Trophoblast cell (in vitro differentiated cells and primary cell): ENCODE measurements at regions not wholly inside any gene's neighbourhood (a gene's known extent, or its start where the extent isn't known, plus 50 kb on each side); places are given as distances from the start of the nearest gene placed in this dataset.

Source experiments
- DNase-seq, 2 donors: peaks; one replicate each; pipeline ENCODE4 v3.0.0-alpha.2; 2016
- H2AFZ ChIP-seq: 2 replicates; pipeline ENCODE4 v1.6.1; 2013; ENCODE audit warnings: low read length, moderate library complexity, mild to moderate bottlenecking; ENCODE audit not compliant: insufficient read depth, poor library complexity
- H2AK5ac ChIP-seq: 2 replicates; pipeline ENCODE4 v1.6.1; 2013; ENCODE audit warnings: mild to moderate bottlenecking, low read length
- H2BK120ac ChIP-seq: 2 replicates; pipeline ENCODE4 v1.6.1; 2013; ENCODE audit warnings: low read length, mild to moderate bottlenecking, moderate library complexity; ENCODE audit not compliant: insufficient read depth, poor library complexity
- H2BK12ac ChIP-seq: 2 replicates; pipeline ENCODE4 v1.6.1; 2013; ENCODE audit warnings: mild to moderate bottlenecking, low read length, moderate library complexity
- H2BK5ac ChIP-seq: 2 replicates; pipeline ENCODE4 v1.6.1; 2013; ENCODE audit warnings: low read length, low read depth, moderate library complexity, mild to moderate bottlenecking; ENCODE audit not compliant: poor library complexity
- H3K14ac ChIP-seq: 2 replicates; pipeline ENCODE4 v1.6.1; 2013; ENCODE audit warnings: mild to moderate bottlenecking, low read length
- H3K18ac ChIP-seq: 2 replicates; pipeline ENCODE4 v1.6.1; 2013; ENCODE audit warnings: mild to moderate bottlenecking, low read length
- H3K23ac ChIP-seq: 2 replicates; pipeline ENCODE4 v1.6.1; 2013; ENCODE audit warnings: low read length
- H3K27ac ChIP-seq: 2 replicates; pipeline ENCODE4 v1.5.1; 2013; ENCODE audit warnings: low read depth, mild to moderate bottlenecking, inconsistent platforms, low read length, moderate library complexity
- H3K27me3 ChIP-seq: 2 replicates; pipeline ENCODE4 v1.6.1; 2013; ENCODE audit warnings: inconsistent platforms, mild to moderate bottlenecking, low read length, moderate library complexity; ENCODE audit not compliant: insufficient read depth
- H3K36me3 ChIP-seq, 2 experiments: 1 replicate in 1 of 2; 2 replicates in 1 of 2; pipeline ENCODE4 v1.6.1; 2013; ENCODE audit warnings: low read length in 2 of 2, mild to moderate bottlenecking in 2 of 2, moderate library complexity in 1 of 2; ENCODE audit not compliant: insufficient read depth in 2 of 2, control insufficient read depth in 1 of 2
- H3K4ac ChIP-seq: 2 replicates; pipeline ENCODE4 v1.6.1; 2013; ENCODE audit warnings: low read depth, mild to moderate bottlenecking, low read length, moderate library complexity
- H3K4me1 ChIP-seq, 2 experiments: 1 replicate in 1 of 2; 2 replicates in 1 of 2; pipeline ENCODE4 v1.6.1; 2013; ENCODE audit warnings: low read length in 2 of 2, mild to moderate bottlenecking in 2 of 2, moderate library complexity in 1 of 2; ENCODE audit not compliant: insufficient read depth in 2 of 2, control insufficient read depth in 1 of 2
- H3K4me2 ChIP-seq: 2 replicates; pipeline ENCODE4 v1.6.1; 2013; ENCODE audit warnings: inconsistent platforms, mild to moderate bottlenecking, low read length, moderate library complexity
- H3K4me3 ChIP-seq: 2 replicates; pipeline ENCODE4 v1.5.1; 2013; ENCODE audit warnings: mild to moderate bottlenecking, low read depth, low read length, inconsistent platforms
- H3K79me1 ChIP-seq: one replicate; pipeline ENCODE4 v1.6.1; 2013; ENCODE audit warnings: low read length
- H3K79me2 ChIP-seq: 2 replicates; pipeline ENCODE4 v1.6.1; 2013; ENCODE audit warnings: low read length, mild to moderate bottlenecking; ENCODE audit not compliant: control insufficient read depth, insufficient read depth, poor library complexity
- H3K9ac ChIP-seq: 2 replicates; pipeline ENCODE4 v1.6.1; 2013; ENCODE audit warnings: mild to moderate bottlenecking, low read length
- H3K9me3 ChIP-seq: 2 replicates; pipeline ENCODE4 v1.6.1; 2013; ENCODE audit warnings: low read depth, mild to moderate bottlenecking, control low read depth, inconsistent platforms, low read length; ENCODE audit not compliant: insufficient read depth
- H4K12ac ChIP-seq: 2 replicates; pipeline ENCODE4 v1.6.1; 2013; ENCODE audit warnings: low read depth, mild to moderate bottlenecking, low read length, moderate library complexity
- H4K8ac ChIP-seq: 2 replicates; pipeline ENCODE4 v1.6.1; 2013; ENCODE audit warnings: low read depth, mild to moderate bottlenecking, low read length, moderate library complexity
- H4K91ac ChIP-seq: one replicate; pipeline ENCODE4 v1.6.1; 2013; ENCODE audit warnings: low read depth, mild to moderate bottlenecking, low read length, moderate library complexity
- WGBS: extraction: QIAGEN DNeasy Blood & Tissue Kit; methylation state at CpG from one replicate; pipeline ENCODE4 v1.1.7; 2013; ENCODE audit warnings: missing lambda C conversion rate; ENCODE audit not compliant: insufficient read length, insufficient coverage; ENCODE audit errors: extremely low coverage; 5-methylcytosine and 5-hydroxymethylcytosine counted together

GRCh38 chrX:84729809-84730208 lies 227.6 kb upstream of the HDX start:
- no peak overlapping the region for H2BK12ac ChIP-seq
- no peak overlapping the region for H3K18ac ChIP-seq
- H3K79me2 ChIP-seq, result no peaks in the 10 kb centered on the region
- peaks cover 2 to 3% of the 10 kb centered on the region in 2 experiments for H3K4me1 ChIP-seq
- no peak overlapping the region for H2BK5ac ChIP-seq
- no CpG with 5 or more reads among the region's 5 CpGs for WGBS
- H2BK120ac ChIP-seq, result no peak overlapping the region
- H3K4me2 ChIP-seq, result no peak overlapping the region
- no peaks in the 10 kb centered on the region for H3K9me3 ChIP-seq
- H3K27ac ChIP-seq, result no peak overlapping the region
- H3K27me3 ChIP-seq, result no peaks in the 10 kb centered on the region
- no peak overlapping the region for H2AFZ ChIP-seq
- H3K9ac ChIP-seq, result no peak overlapping the region
- H2AK5ac ChIP-seq, result no peak overlapping the region
- no peak overlapping the region for H3K23ac ChIP-seq
- no peak overlapping the region for H3K4me3 ChIP-seq
- no peaks in the 10 kb centered on the region for H3K36me3 ChIP-seq
- DNase-seq, result peak; percentile 15 to 74
- H4K91ac ChIP-seq, result no peak overlapping the region
- no peak overlapping the region for H4K12ac ChIP-seq
- H4K8ac ChIP-seq, result no peak overlapping the region
- H3K14ac ChIP-seq, result no peak overlapping the region
- peaks cover 7% of the 10 kb centered on the region for H3K79me1 ChIP-seq
- H3K4ac ChIP-seq, result no peak overlapping the region

- peak overlapping the region; percentile 96 for H2BK5ac ChIP-seq
- no CpG with 5 or more reads among the region's 3 CpGs for WGBS
Measured at GRCh38 chrX:84735025-84735424, 232.8 kb upstream of the HDX start.

GRCh38 chrX:84737471-84737871 lies 235.2 kb upstream of the HDX start:
- Histone ChIP-seq H3K23ac (no peak overlapping the region), H3K4me1 (peaks cover 6 to 7% of the 10 kb centered on the region in 2 experiments), H3K4me2 (no peak overlapping the region), H4K91ac (peak overlapping the region; percentile 68), H4K12ac (no peak overlapping the region), H4K8ac (peak overlapping the region; percentile 23), H3K27ac (peak overlapping the region; percentile 17), H3K14ac (no peak overlapping the region), H3K79me1 (peaks cover 6% of the 10 kb centered on the region), H3K9me3 (no peaks in the 10 kb centered on the region), H3K18ac (no peak overlapping the region), H3K79me2 (no peaks in the 10 kb centered on the region), H3K9ac (no peak overlapping the region), H2BK12ac (no peak overlapping the region), H2BK120ac (peak overlapping the region; percentile 72), H2AFZ (no peak overlapping the region), H3K36me3 (no peaks in the 10 kb centered on the region), H3K27me3 (no peaks in the 10 kb centered on the region), H3K4ac (no peak overlapping the region), H2BK5ac (peak overlapping the region; percentile 46), H3K4me3 (no peak overlapping the region), H2AK5ac (no peak overlapping the region)
- no peak for DNase-seq
- WGBS, result no CpG with 5 or more reads among the region's 4 CpGs

More at GRCh38 chrX:84735025-84735424, 232.8 kb upstream of the HDX start:
- Histone ChIP-seq H3K27ac (peak overlapping the region; percentile 83), H2BK12ac (no peak overlapping the region), H3K4me2 (no peak overlapping the region), H3K79me1 (peaks cover 8% of the 10 kb centered on the region), H3K4me1 (peaks cover 6 to 7% of the 10 kb centered on the region in 2 experiments), H3K14ac (peak overlapping the region; percentile 89), H3K4ac (peak overlapping the region; percentile 79), H3K4me3 (no peak overlapping the region), H4K12ac (no peak overlapping the region), H4K8ac (peak overlapping the region; percentile 82), H3K79me2 (no peaks in the 10 kb centered on the region), H3K27me3 (no peaks in the 10 kb centered on the region), H3K9ac (no peak overlapping the region), H2BK120ac (peak overlapping the region; percentile 98), H3K23ac (no peak overlapping the region), H2AK5ac (no peak overlapping the region), H3K36me3 (no peaks in the 10 kb centered on the region), H2AFZ (no peak overlapping the region), H4K91ac (peak overlapping the region; percentile 95), H3K9me3 (no peaks in the 10 kb centered on the region), H3K18ac (peak overlapping the region; percentile 53)
- peak; percentile 25 to 75 for DNase-seq

GRCh38 chrX:84747516-84747915 lies 245.3 kb upstream of the HDX start:
- H3K4me1 ChIP-seq, result peaks cover 6 to 7% of the 10 kb centered on the region in 2 experiments
- peaks cover 5% of the 10 kb centered on the region for H3K79me1 ChIP-seq
- WGBS, result no CpG with 5 or more reads among the region's 5 CpGs

More at GRCh38 chrX:84747516-84747915, 245.3 kb upstream of the HDX start:
- no peak overlapping the region for H2AK5ac ChIP-seq
- no peak overlapping the region for H3K27ac ChIP-seq
- H3K14ac ChIP-seq, result no peak overlapping the region
- no peak overlapping the region for H3K4me2 ChIP-seq
- no peak overlapping the region for H4K12ac ChIP-seq
- H2BK12ac ChIP-seq, result no peak overlapping the region
- H3K9me3 ChIP-seq, result no peaks in the 10 kb centered on the region
- DNase-seq, result no peak
- no peaks in the 10 kb centered on the region for H3K79me2 ChIP-seq
- H2BK120ac ChIP-seq, result no peak overlapping the region
- no peak overlapping the region for H2AFZ ChIP-seq
- no peaks in the 10 kb centered on the region for H3K36me3 ChIP-seq
- H3K18ac ChIP-seq, result no peak overlapping the region
- H3K23ac ChIP-seq, result no peak overlapping the region
- no peaks in the 10 kb centered on the region for H3K27me3 ChIP-seq
- H2BK5ac ChIP-seq, result no peak overlapping the region
- H3K9ac ChIP-seq, result no peak overlapping the region
- H3K4ac ChIP-seq, result no peak overlapping the region
- H4K91ac ChIP-seq, result no peak overlapping the region
- no peak overlapping the region for H3K4me3 ChIP-seq
- H4K8ac ChIP-seq, result no peak overlapping the region
